ENCODE measurements at regions not wholly inside any gene's neighbourhood (a gene's known extent, or its start where the extent isn't known, plus 50 kb on each side); places are given as distances from the start of the nearest gene placed in this dataset.

- no peak for TF ChIP-seq RAD21 (IDR thresholded peaks at IDR 0.05; ENCODE audit: low read depth)
- TF ChIP-seq REST (IDR thresholded peaks at IDR 0.05; ENCODE audit: low read depth), result no peak
- no peak for TF ChIP-seq TCF12 (IDR thresholded peaks at IDR 0.05; ENCODE audit: low read depth)
- no peak for TF ChIP-seq EGR1 (IDR thresholded peaks at IDR 0.05)
- no peak for TF ChIP-seq CREB1 (IDR thresholded peaks at IDR 0.05; ENCODE audit: low read depth)
- TF ChIP-seq YY1 (IDR thresholded peaks at IDR 0.05; ENCODE audit: low read depth), result no peak
- no peak for TF ChIP-seq USF1 (IDR thresholded peaks at IDR 0.05)
- TF ChIP-seq EP300 (IDR thresholded peaks at IDR 0.05; ENCODE audit: borderline replicate concordance), result no peak
- TF ChIP-seq ZBTB7A (IDR thresholded peaks at IDR 0.05; ENCODE audit: low read depth), result no peak
- TF ChIP-seq NFIC (IDR thresholded peaks at IDR 0.05), result no peak
- no peak for TF ChIP-seq MAX (IDR thresholded peaks at IDR 0.05)
- TF ChIP-seq FOXM1 (IDR thresholded peaks at IDR 0.05; ENCODE audit: borderline replicate concordance, low read depth), result no peak
Observed at GRCh38 chr11:90784241-90784814, 561.5 kb upstream of the CHORDC1 start.

- TF ChIP-seq MAX (IDR thresholded peaks at IDR 0.05) (no peak), EGR1 (IDR thresholded peaks at IDR 0.05) (no peak), USF1 (IDR thresholded peaks at IDR 0.05) (no peak), YY1 (IDR thresholded peaks at IDR 0.05; ENCODE audit: low read depth) (no peak), TCF12 (IDR thresholded peaks at IDR 0.05; ENCODE audit: low read depth) (no peak), NFIC (IDR thresholded peaks at IDR 0.05) (no peak), TEAD4 (IDR thresholded peaks at IDR 0.05) (no peak), RAD21 (IDR thresholded peaks at IDR 0.05; ENCODE audit: low read depth) (no peak), FOXM1 (IDR thresholded peaks at IDR 0.05; ENCODE audit: borderline replicate concordance, low read depth) (no peak), REST (IDR thresholded peaks at IDR 0.05; ENCODE audit: low read depth) (no peak), EP300 (IDR thresholded peaks at IDR 0.05; ENCODE audit: borderline replicate concordance) (no peak), TAF1 (IDR thresholded peaks at IDR 0.05; ENCODE audit: low read depth) (no peak)
Observed at GRCh38 chr11:90783111-90783510, 560.3 kb upstream of the CHORDC1 start.

GRCh38 chr11:90779098-90779497 is 556.2 kb upstream of the CHORDC1 start:
- TF ChIP-seq TAF1 (IDR thresholded peaks at IDR 0.05; ENCODE audit: low read depth), result no peak
- no peak for TF ChIP-seq EGR1 (IDR thresholded peaks at IDR 0.05)
- TF ChIP-seq NFIC (IDR thresholded peaks at IDR 0.05), result no peak
- TF ChIP-seq CEBPB (IDR thresholded peaks at IDR 0.05), result no peak
- no peak for TF ChIP-seq TCF12 (IDR thresholded peaks at IDR 0.05; ENCODE audit: low read depth)
- no peak for TF ChIP-seq TEAD4 (IDR thresholded peaks at IDR 0.05)
- no peak for TF ChIP-seq YY1 (IDR thresholded peaks at IDR 0.05; ENCODE audit: low read depth)
- no peak for TF ChIP-seq RAD21 (IDR thresholded peaks at IDR 0.05; ENCODE audit: low read depth)
- no peak for TF ChIP-seq FOXM1 (IDR thresholded peaks at IDR 0.05; ENCODE audit: borderline replicate concordance, low read depth)

- no peak for TF ChIP-seq TAF1 (IDR thresholded peaks at IDR 0.05; ENCODE audit: low read depth)
Observed at GRCh38 chr11:90775567-90776165, 552.8 kb upstream of the CHORDC1 start.

- TF ChIP-seq TEAD4 (IDR thresholded peaks at IDR 0.05) (no peak), TCF12 (IDR thresholded peaks at IDR 0.05; ENCODE audit: low read depth) (no peak), USF1 (IDR thresholded peaks at IDR 0.05) (no peak), EGR1 (IDR thresholded peaks at IDR 0.05) (no peak), CREB1 (IDR thresholded peaks at IDR 0.05; ENCODE audit: low read depth) (no peak), YY1 (IDR thresholded peaks at IDR 0.05; ENCODE audit: low read depth) (no peak), CEBPB (IDR thresholded peaks at IDR 0.05) (no peak), ZBTB7A (IDR thresholded peaks at IDR 0.05; ENCODE audit: low read depth) (no peak), NFIC (IDR thresholded peaks at IDR 0.05) (no peak), FOXM1 (IDR thresholded peaks at IDR 0.05; ENCODE audit: borderline replicate concordance, low read depth) (no peak), EP300 (IDR thresholded peaks at IDR 0.05; ENCODE audit: borderline replicate concordance) (no peak), RAD21 (IDR thresholded peaks at IDR 0.05; ENCODE audit: low read depth) (no peak), MAX (IDR thresholded peaks at IDR 0.05) (no peak), REST (IDR thresholded peaks at IDR 0.05; ENCODE audit: low read depth) (no peak), TAF1 (IDR thresholded peaks at IDR 0.05; ENCODE audit: low read depth) (no peak)
Observed at GRCh38 chr11:90774727-90775566, 552.1 kb upstream of the CHORDC1 start.

Measured in Ishikawa (cell line).